COLO668 (cell line): ENCODE measurements at regions not wholly inside any gene's neighbourhood (a gene's known extent, or its start where the extent isn't known, plus 50 kb on each side); places are given as distances from the start of the nearest gene placed in this dataset.

Experiments used
- DNase-seq: peaks from one replicate; lab custom pipeline; 2025; ENCODE audit not compliant: unreplicated experiment; lab: John Stamatoyannopoulos, UW

DNA sequence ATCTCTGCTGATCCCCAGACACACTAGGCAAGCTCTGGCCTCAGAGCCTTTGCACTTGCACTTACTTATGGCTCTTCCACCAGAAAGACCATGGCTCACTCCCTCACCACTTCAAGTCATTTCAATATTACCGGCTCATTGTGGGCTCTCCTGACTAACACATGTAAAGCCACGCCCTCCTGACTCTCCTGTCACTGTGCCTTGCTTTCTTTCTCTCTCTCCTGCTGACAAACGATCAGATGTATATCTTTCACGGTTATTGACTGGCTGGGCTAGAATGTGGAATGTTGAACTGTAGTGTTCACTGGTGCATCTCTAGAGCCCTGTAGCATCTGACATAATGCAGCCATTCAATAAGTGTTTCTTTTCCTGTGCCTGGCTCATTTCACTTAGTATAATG is 425.1 kb downstream of the RAB28 start:
- no peak for DNase-seq

DNA sequence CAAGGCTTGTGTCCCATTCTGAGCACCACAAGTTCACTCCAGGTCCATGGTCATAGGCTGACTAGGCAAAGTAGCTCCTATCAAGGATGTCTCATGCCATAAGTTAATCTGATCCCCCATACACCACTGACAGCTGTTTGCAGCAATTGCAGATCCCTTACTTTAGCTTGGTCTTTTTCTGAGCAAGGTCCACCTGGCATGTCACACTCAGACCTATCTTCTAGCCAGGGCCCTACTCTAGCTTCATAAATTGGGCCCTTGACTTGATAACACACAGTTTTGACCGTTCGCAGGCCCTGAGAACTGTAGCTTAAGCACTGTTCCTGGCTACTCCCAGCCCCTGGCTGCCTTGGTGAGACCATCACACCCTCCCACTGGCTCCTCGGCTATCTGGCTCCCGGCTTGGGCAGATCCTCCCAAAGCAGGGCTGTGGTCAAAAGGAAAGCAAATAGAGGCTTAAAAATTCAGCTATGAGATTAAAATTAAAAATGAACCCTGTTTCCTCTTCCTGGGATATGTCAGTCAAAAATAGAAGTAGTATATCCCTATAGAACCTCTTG is 427.4 kb downstream of the RAB28 start:
- no peak for DNase-seq

GRCh38 chr4:13054420-13054970 is 429.6 kb downstream of the RAB28 start:
- DNase-seq, result no peak

DNA sequence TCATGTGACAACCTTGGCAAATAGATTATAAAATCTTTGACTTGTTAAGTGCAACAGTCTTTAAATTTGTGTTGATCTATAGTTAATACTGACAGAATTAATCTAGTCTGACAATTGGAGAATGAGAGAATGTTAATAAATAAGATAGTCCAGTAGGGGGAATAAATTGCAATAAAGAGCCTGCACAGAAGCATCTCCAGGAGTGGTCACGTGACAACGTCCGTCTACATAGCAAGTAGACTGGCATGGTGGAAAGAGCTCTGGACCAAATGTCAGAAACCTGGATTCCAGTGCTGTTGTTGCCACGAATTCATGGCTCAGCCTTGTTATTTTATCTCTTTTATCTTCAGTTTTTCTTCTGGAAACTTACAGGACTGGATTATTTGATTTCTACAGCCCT is 436.5 kb downstream of the RAB28 start:
- DNase-seq, result no peak

DNA sequence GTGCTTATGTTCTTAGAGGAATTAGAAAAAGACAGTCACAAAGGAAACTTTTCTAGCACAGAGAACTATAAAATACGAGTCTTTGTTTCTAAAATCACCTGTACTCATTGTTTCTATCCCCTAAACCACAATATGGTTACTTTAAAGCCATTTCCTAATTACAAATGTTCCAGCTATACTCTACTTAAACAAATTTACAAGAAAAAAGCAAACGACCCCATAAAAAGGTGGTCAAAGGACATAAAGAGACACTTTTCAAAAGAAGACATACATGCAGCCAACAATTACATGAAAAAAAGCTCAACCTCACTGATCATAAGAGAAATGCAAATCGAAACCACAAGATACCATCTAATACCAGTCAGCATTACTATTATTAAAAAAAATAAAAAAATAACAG is 447.3 kb downstream of the RAB28 start:
- DNase-seq, result no peak

GRCh38 chr4:13032936-13033335 is 451.2 kb downstream of the RAB28 start:
- DNase-seq, result no peak

DNA sequence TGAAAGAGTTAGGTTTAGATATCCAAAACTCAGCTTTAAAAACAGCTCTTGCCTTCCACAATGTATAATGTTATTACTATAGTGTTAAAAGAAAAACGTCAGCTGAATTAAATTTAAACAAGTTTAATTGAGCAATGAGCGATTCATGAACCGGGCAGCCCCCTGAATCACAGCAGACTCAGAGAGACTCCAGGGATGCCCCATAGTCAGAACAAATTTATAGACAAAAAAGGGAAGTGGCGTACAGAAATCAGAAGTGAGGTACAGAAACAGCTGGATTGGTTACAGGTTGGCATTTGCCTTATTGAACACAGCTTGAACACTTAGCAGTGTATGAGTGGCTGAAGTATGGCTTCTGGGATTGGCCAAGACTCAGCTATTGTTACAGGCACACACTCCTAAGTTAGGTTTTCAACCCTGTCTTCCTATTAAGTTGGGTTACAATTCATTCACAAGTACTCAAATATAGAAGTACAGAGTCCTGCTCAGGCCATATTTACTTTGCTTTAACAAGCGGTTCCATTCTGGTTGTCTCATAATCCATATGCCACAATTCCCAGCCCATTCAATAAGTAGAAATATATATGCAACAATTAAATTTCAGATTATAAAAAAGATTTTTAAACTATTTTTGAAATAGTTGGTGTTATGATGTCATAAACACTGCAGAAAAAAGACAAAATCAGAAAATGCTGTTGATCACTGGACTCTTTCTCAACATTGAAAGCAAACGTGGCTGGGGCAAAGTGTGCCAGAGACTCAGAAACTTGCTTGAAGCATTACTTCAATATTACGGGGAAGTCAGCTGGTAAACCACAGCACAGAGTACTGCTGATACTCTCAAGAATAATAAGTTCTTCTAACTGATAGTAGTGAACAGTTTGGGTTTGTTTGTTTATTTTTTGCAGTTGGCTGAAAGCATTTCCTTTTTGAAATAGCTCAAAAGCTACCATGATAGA is 459.7 kb downstream of the RAB28 start:
- DNase-seq, result no peak

DNA sequence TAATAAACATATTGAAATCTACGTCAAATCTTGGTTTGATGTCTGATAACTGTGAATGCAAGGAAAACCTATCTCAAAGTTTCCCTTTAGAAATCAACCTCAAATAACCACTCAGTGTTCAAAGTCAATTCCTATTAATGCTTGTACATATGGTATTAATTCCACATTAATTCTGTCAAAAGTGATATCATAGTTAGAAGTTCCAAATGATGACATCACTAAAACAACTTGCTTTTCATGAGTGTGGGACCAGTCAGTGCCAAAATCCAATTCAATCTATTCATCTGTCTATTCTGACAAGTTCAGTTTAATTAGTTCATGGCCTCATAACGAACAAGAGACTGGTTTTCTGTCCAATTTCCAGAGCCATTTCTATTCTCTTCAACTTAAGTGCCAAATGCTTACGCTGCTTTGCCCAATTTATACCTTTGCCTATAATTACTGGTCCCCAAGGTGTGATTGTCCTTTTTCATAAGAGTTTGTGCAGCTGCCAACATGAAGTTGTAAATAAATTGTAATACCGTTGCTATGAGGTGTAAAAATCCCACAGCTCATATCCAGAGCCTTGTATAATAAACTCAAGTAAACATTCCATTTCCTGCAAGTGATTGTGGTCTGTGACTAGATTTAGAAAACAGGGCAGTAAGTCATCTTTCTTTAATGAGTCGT is 476.2 kb downstream of the RAB28 start:
- peak; percentile 16 for DNase-seq

GRCh38 chr4:12993923-12994322 is 490.2 kb downstream of the RAB28 start:
- no peak for DNase-seq

- DNase-seq, result no peak
Observed at GRCh38 chr4:12987284-12987683, 496.9 kb downstream of the RAB28 start.

- DNase-seq, result no peak
Observed at GRCh38 chr4:12979797-12980196, 504.3 kb downstream of the RAB28 start.

GRCh38 chr4:12978310-12978709 is 505.8 kb downstream of the RAB28 start:
- no peak for DNase-seq

DNA sequence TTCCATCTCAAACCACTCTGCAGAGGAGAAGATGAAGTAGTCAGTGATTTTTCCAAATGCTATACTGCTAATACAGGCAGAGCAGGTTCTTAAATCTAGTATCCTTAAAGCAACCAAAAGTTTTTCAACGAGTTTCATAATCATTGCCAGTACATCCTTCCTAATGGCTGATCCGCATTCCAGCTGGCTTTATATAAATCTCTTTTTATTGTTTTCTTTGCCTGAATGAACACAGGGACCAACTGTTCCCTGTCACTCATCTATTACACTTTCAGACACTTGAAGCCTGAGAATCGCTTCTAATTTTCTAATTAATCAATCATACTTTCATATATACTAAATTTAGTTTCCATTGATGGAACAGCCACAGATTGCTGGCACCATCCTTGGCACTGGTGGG is 508.6 kb downstream of the RAB28 start:
- DNase-seq, result no peak

DNA sequence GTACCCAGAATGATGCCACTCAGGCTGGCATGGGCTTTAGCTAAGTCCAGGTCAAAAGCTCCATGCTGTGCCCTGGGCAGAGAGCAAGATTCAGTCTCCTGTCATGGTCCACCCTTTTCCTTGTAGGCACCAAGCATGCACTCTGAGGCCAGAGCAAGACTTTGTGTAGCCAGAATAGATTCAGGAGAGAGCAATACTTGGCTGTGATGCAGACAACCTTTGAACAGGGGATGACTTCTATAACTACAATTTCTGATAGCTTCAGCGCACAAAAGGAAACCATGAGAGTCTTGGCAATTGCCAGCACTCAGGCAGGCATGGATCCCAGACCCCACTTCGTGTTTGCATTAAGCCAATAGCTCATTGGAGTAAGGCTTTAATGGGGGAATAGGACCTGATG is 510.6 kb downstream of the RAB28 start:
- DNase-seq, result no peak

- DNase-seq, result no peak
Observed at GRCh38 chr4:12968345-12968744, 515.8 kb downstream of the RAB28 start.

DNA sequence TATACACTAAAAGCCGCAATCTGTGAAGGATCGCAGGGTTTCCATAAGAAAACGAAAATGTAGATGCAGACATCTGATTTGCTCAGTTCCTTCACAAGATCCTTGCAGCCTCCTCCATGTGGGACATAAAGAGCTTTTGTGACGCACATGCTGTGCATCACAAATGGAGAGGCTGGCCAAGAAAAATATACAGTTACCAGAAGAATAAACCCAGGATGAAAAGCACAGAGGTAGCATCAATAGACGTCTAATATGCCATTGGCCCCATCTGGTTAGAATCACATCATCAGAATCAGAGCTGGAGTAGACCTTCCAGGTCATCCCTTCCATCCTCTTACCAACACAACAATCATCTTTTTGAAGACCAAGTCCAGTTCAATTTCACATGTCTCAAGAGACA is 517.4 kb downstream of the RAB28 start:
- DNase-seq, result no peak

DNA sequence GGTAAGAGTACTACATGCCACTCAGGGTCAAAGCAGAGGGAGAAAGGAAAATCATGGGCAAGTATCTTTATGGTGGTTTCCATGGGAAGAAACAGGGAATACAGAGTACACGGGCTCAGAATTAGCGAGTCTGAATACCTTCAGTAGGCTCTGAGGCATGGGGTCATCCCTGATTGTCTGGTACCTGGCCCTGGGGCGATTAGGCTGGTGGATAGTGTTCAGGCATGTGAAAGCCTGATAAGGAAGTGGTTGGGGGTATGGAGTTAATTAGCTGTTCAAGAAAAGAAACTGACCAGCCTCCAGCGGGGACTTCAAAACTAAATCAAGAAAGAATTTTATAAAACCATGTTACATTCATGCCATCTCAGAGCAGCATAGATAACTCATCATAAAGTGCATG is 518.8 kb downstream of the RAB28 start:
- no peak for DNase-seq

DNA sequence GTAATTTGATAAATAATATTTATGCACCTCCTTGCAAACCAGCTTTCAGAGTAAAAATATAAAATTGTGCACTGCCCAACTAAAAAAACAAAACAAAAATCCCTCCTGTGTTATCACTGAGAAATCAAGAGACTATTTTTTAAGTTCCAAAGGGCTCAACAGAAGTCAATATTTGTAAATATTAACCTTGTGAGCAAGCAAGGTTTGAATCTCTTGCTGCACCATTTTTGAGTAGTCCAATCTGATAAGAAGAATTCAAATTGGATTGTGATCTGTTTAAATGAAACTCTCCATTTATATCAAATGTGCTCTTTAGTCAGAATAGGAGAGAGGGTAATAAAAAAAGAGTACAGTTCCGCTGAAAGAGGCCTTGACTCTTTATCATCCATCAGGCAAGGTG is 520.2 kb downstream of the RAB28 start:
- DNase-seq, result no peak

DNA sequence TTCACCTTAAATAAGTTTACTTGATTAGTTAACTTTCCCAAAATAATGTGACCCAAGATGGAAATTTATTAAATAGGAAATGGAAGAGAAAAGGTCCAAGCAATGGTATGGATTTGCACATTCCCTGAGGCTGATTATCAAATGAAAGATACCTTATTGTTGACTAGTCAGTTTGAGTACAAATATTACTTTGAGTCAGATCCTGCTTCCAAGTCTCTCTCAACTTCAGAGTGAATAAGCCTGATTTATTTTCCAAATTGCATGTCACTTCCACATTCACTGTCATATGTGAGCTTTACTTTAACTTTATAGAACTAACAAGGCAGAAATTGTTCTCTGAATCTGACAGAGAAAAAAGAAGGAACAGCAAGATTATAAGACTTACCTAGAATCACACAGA is 520.8 kb downstream of the RAB28 start:
- DNase-seq, result no peak

GRCh38 chr4:12961713-12962112 is 522.4 kb downstream of the RAB28 start:
- DNase-seq, result no peak

- DNase-seq, result no peak
Observed at GRCh38 chr4:12958436-12958835, 525.7 kb downstream of the RAB28 start.

DNA sequence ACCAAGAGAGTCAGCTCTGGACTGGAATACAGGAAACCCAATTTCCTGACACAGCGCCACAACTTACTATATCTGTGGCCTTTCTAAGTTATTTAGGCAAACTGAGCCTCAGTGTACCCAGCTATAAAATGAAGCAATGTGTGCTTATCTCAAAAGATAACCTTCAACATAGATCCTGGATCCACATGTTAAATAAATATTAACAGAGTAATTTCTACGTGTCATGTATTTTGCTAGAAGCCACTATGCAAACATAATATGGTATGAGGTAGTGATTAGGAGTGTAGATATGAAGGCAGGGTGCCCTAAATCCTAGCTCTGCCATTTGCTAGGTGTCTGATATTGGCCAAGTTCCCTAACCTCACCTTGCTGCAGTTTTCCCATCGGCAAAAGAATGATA is 527.0 kb downstream of the RAB28 start:
- no peak for DNase-seq
